ENCODE measurements at regions not wholly inside any gene's neighbourhood (a gene's known extent, or its start where the extent isn't known, plus 50 kb on each side); places are given as distances from the start of the nearest gene placed in this dataset.
A peak's percentile ranks its signal among the peaks of the same experiment; 100 is the strongest.
"Not testable (repeated sequence)": the region's sequence is repeated elsewhere in the genome, so short reads cannot be mapped to it uniquely, and the experiment has no call there.

- no peak for DNase-seq
Observed at GRCh38 chr5:52623291-52623690, 164.4 kb upstream of the ITGA1 start.

GRCh38 chr5:52624291-52624690 lies 163.4 kb upstream of the ITGA1 start:
- no peak for DNase-seq

- no peak for DNase-seq
Observed at GRCh38 chr5:52626312-52626711, 161.4 kb upstream of the ITGA1 start.

- no peak for DNase-seq
Observed at GRCh38 chr5:52627740-52628139, 160.0 kb upstream of the ITGA1 start.

- DNase-seq, result no peak
Observed at GRCh38 chr5:52632281-52632680, 155.4 kb upstream of the ITGA1 start.

GRCh38 chr5:52634171-52634570 lies 153.5 kb upstream of the ITGA1 start:
- DNase-seq, result not testable (repeated sequence)

GRCh38 chr5:52638732-52639131 lies 149.0 kb upstream of the ITGA1 start:
- DNase-seq, result no peak

GRCh38 chr5:52648726-52649125 lies 139.0 kb upstream of the ITGA1 start:
- no peak for DNase-seq

GRCh38 chr5:52655163-52655562 lies 132.6 kb upstream of the ITGA1 start:
- no peak for DNase-seq

GRCh38 chr5:52656569-52657246 lies 131.0 kb upstream of the ITGA1 start:
- no peak for DNase-seq

GRCh38 chr5:52657247-52657645 lies 130.5 kb upstream of the ITGA1 start:
- DNase-seq, result peak; percentile 7

- DNase-seq, result no peak
Observed at GRCh38 chr5:52658246-52658645, 129.5 kb upstream of the ITGA1 start.

GRCh38 chr5:52660621-52661020 lies 127.1 kb upstream of the ITGA1 start:
- DNase-seq, result no peak

GRCh38 chr5:52661903-52662595 lies 125.7 kb upstream of the ITGA1 start:
- no peak for DNase-seq

- no peak for DNase-seq
Observed at GRCh38 chr5:52665559-52665958, 122.2 kb upstream of the ITGA1 start.

GRCh38 chr5:52668139-52668538 lies 119.6 kb upstream of the ITGA1 start:
- no peak for DNase-seq

- DNase-seq, result peak; percentile 5
Observed at GRCh38 chr5:52668544-52669185, 119.1 kb upstream of the ITGA1 start.

- DNase-seq, result no peak
Observed at GRCh38 chr5:52672459-52672858, 115.3 kb upstream of the ITGA1 start.

GRCh38 chr5:52673495-52673894 lies 114.2 kb upstream of the ITGA1 start:
- no peak for DNase-seq

GRCh38 chr5:52674815-52675545 lies 112.7 kb upstream of the ITGA1 start:
- DNase-seq, result no peak

GRCh38 chr5:52682492-52682891 lies 105.2 kb upstream of the ITGA1 start:
- DNase-seq, result no peak

- DNase-seq, result no peak
Observed at GRCh38 chr5:52684051-52684450, 103.7 kb upstream of the ITGA1 start.

- no peak for DNase-seq
Observed at GRCh38 chr5:52685566-52685965, 102.2 kb upstream of the ITGA1 start.

- no peak for DNase-seq
Observed at GRCh38 chr5:52685971-52686370, 101.7 kb upstream of the ITGA1 start.

Measured in SHP77 treated with DMSO at 0.1 percent for 48 hours (cell line).